OCI-LY7 (cell line): ENCODE measurements at regions not wholly inside any gene's neighbourhood (a gene's known extent, or its start where the extent isn't known, plus 50 kb on each side); places are given as distances from the start of the nearest gene placed in this dataset.
"Not testable (repeated sequence)": the region's sequence is repeated elsewhere in the genome, so short reads cannot be mapped to it uniquely, and the experiment has no call there.

Source experiments
- BruUV-seq: library from RNA; stranded (reverse); fragments of 400-500 nt; replicated peaks from 2 replicates; lab custom pipeline; 2021; lab: Mats Ljungman, UMichigan
- CTCF ChIA-PET: fragments of 300-600 bp; sonication (Branson Sonifier 250); formaldehyde crosslinking; loops from one replicate; lab custom pipeline; 2022; ENCODE audit warnings: antibody characterized with exemption; ENCODE audit not compliant: unreplicated experiment; lab: Charles Lee
- POLR2A ChIA-PET: fragments of 300-600 bp; sonication (Branson Sonifier 250); formaldehyde crosslinking; loops from one replicate; lab custom pipeline; 2022; ENCODE audit warnings: antibody characterized with exemption; lab: Charles Lee
- DNase-seq: peaks from one replicate; pipeline ENCODE4 v3.0.0-alpha.2; 2015; ENCODE audit warnings: low spot score
- H2AFZ ChIP-seq: fragments of 200-600 bp; sonication (generic), shearing (Covaris generic); 2 replicates; pipeline ENCODE4 v1.6.1; 2014; ENCODE audit warnings: mild to moderate bottlenecking, antibody characterized with exemption, low read length, moderate library complexity
- H3K27ac ChIP-seq: fragments of 200-600 bp; sonication (generic); 2 replicates; pipeline ENCODE4 v1.5.1; 2014; ENCODE audit warnings: mixed run types, low read depth, mild to moderate bottlenecking, moderate library complexity, low read length, inconsistent platforms; ENCODE audit not compliant: poor library complexity, severe bottlenecking
- H3K36me3 ChIP-seq: fragments of 200-600 bp; sonication (generic); 2 replicates; pipeline ENCODE4 v1.6.1; 2014; ENCODE audit warnings: mild to moderate bottlenecking, antibody characterized with exemption, low read length, moderate library complexity, mixed read lengths; ENCODE audit not compliant: insufficient read depth
- H3K4me1 ChIP-seq: fragments of 200-600 bp; sonication (generic); 2 replicates; pipeline ENCODE4 v1.5.1; 2014; ENCODE audit warnings: mild to moderate bottlenecking, low read length; ENCODE audit not compliant: insufficient read depth, poor library complexity, severe bottlenecking
- H3K4me2 ChIP-seq: fragments of 200-600 bp; sonication (generic); 2 replicates; pipeline ENCODE4 v1.6.1; 2014; ENCODE audit warnings: mild to moderate bottlenecking, low read length
- H3K4me3 ChIP-seq: fragments of 200-600 bp; sonication (generic); 2 replicates; pipeline ENCODE4 v1.5.1; 2014; ENCODE audit warnings: mild to moderate bottlenecking, low read depth, low read length; ENCODE audit not compliant: poor library complexity, severe bottlenecking
- H3K79me2 ChIP-seq: fragments of 200-600 bp; sonication (generic); 2 replicates; pipeline ENCODE4 v1.6.1; 2016; ENCODE audit warnings: low read depth, mild to moderate bottlenecking, low read length, moderate library complexity, mixed read lengths; ENCODE audit not compliant: insufficient read depth
- H3K9me2 ChIP-seq: fragments of 200-600 bp; sonication (generic); 2 replicates; pipeline ENCODE4 v1.6.1; 2016; ENCODE audit warnings: mild to moderate bottlenecking, low read length, mixed read lengths; ENCODE audit not compliant: insufficient read depth
- H3K9me3 ChIP-seq: fragments of 200-600 bp; sonication (generic); 2 replicates; pipeline ENCODE4 v1.6.1; 2014; ENCODE audit warnings: mild to moderate bottlenecking, mixed run types, low read length, mixed read lengths
- H4K20me1 ChIP-seq: fragments of 200-600 bp; sonication (generic); 2 replicates; pipeline ENCODE4 v1.6.1; 2014; ENCODE audit warnings: mild to moderate bottlenecking, antibody characterized with exemption, low read length, moderate library complexity, mixed read lengths; ENCODE audit not compliant: insufficient read depth
- EZH2phosphoT487 ChIP-seq: fragments of 200-600 bp; sonication (generic); IDR thresholded peaks from 2 replicates; pipeline ENCODE4 v1.6.1; 2018; ENCODE audit warnings: low read depth, borderline replicate concordance, mild to moderate bottlenecking, mixed run types, antibody characterized with exemption, low read length, moderate library complexity, mixed read lengths
- intact Hi-C: fragments of 100-400 bp; cut with micrococcal nuclease; formaldehyde crosslinking; loops from one replicate; pipeline ENCODE4 v1.10.0; 2022; ENCODE audit not compliant: unreplicated experiment
- TF ChIP-seq, protein P1 (sequence below): fragments of 200-600 bp; sonication (generic); conservative IDR thresholded peaks from 2 replicates; pipeline ENCODE4 v1.5.1; 2014; ENCODE audit warnings: mild to moderate bottlenecking, antibody characterized with exemption, low read length, moderate library complexity, mixed read lengths

DNA sequence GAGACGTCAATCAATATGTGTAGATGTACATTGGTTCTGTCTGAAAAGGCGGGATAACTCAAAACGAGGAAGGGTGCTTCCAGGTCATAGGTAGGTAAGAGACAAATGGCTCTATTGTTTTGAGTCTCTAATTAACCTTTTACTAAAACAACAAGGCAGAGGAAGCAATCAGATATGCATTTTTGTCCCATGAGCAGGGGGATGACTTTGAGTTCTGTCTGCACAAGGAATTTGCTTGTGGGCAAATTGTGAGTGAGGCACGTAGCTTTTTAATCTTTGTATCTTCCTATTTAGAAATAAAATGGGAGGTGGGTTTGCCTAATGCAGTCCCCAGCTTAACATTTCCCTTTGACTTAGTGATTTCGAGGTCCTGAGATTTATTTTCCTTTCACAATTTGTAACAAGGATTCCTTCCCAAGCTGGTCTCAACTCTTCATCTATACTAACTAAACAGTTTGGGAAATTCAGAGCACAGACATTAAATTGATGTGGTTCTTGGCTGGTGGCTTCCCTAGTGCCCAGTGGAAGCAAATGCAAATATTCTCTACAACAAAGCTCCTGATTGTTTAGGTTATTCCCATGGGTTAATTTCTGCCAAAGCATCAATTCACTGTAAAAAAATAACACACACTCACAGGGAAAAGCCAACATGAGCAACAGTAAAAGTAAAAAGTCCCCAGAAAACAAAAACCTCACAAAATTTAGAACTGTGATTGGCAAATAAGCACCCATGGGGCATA lies 738.8 kb upstream of the SGO1 start:
- H4K20me1 ChIP-seq, result no peaks in the 10 kb centered on the region
- no peak overlapping the region for H3K27ac ChIP-seq
- no peak overlapping the region for H2AFZ ChIP-seq
- no peak overlapping the region for H3K4me2 ChIP-seq
- H3K9me3 ChIP-seq, result no peaks in the 10 kb centered on the region
- no peak overlapping the region for H3K4me3 ChIP-seq
- no TSS peak for BruUV-seq
- TF ChIP-seq EZH2phosphoT487, result no peak
- H3K4me1 ChIP-seq, result no peaks in the 10 kb centered on the region
- ChIA-PET POLR2A (no interaction called here), CTCF (no interaction called here)
- no peaks in the 10 kb centered on the region for H3K9me2 ChIP-seq
- H3K36me3 ChIP-seq, result no peaks in the 10 kb centered on the region
- intact Hi-C loops, result no loop called here
- H3K79me2 ChIP-seq, result no peaks in the 10 kb centered on the region
- no peak for DNase-seq

DNA sequence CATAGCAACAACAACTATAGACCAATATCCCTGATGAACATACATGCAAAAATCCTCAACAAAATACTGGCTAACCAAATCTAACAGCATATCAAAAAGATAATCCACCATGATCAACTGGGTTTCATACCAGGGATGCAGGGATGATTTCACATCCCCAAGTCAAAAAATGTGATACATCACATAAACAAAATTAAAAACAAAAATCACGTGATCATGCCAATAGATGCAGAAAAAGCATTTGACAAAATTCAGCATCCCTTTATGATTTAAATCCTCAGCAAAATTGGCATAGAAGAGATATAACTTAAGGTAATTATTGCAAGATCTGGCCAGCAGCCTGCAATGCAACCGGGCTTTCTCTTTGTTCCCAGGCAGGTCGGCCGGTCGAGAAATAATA lies 735.1 kb upstream of the SGO1 start:
- BruUV-seq, result not testable (repeated sequence)

GRCh38 chr3:20916951-20917606 lies 731.1 kb upstream of the SGO1 start:
- H3K9me3 ChIP-seq, result no peaks in the 10 kb centered on the region
- no peaks in the 10 kb centered on the region for H3K9me2 ChIP-seq
- H2AFZ ChIP-seq, result no peak overlapping the region
- no peak overlapping the region for H3K4me2 ChIP-seq
- H3K79me2 ChIP-seq, result no peaks in the 10 kb centered on the region
- no peak overlapping the region for H3K27ac ChIP-seq
- DNase-seq, result no peak
- H3K4me3 ChIP-seq, result no peak overlapping the region
- POLR2A ChIA-PET, result interaction anchor here (0.6 kb wide), 1 partner anchor 10 kb away, joined by 3 read pairs; no protein-coding TSS in a partner anchor
- CTCF ChIA-PET, result no interaction called here
- no TSS peak for BruUV-seq
- no peaks in the 10 kb centered on the region for H4K20me1 ChIP-seq
- no peaks in the 10 kb centered on the region for H3K4me1 ChIP-seq
- no peaks in the 10 kb centered on the region for H3K36me3 ChIP-seq
- TF ChIP-seq, protein P1, sequence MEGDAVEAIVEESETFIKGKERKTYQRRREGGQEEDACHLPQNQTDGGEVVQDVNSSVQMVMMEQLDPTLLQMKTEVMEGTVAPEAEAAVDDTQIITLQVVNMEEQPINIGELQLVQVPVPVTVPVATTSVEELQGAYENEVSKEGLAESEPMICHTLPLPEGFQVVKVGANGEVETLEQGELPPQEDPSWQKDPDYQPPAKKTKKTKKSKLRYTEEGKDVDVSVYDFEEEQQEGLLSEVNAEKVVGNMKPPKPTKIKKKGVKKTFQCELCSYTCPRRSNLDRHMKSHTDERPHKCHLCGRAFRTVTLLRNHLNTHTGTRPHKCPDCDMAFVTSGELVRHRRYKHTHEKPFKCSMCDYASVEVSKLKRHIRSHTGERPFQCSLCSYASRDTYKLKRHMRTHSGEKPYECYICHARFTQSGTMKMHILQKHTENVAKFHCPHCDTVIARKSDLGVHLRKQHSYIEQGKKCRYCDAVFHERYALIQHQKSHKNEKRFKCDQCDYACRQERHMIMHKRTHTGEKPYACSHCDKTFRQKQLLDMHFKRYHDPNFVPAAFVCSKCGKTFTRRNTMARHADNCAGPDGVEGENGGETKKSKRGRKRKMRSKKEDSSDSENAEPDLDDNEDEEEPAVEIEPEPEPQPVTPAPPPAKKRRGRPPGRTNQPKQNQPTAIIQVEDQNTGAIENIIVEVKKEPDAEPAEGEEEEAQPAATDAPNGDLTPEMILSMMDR, result no peak
- TF ChIP-seq EZH2phosphoT487, result no peak
- intact Hi-C loops, result no loop called here

More for the DNA sequence above, 735.1 kb upstream of the SGO1 start:
- intact Hi-C loops, DNase-seq, H3K9me2 ChIP-seq, H3K4me3 ChIP-seq, POLR2A ChIA-PET, H3K36me3 ChIP-seq, CTCF ChIA-PET, H2AFZ ChIP-seq, H3K4me2 ChIP-seq, H4K20me1 ChIP-seq, H3K4me1 ChIP-seq, H3K27ac ChIP-seq, H3K9me3 ChIP-seq, H3K79me2 ChIP-seq: not testable (repeated sequence)
